Colonic mucosa (tissue), 4 donors: ENCODE measurements at regions not wholly inside any gene's neighbourhood (a gene's known extent, or its start where the extent isn't known, plus 50 kb on each side); places are given as distances from the start of the nearest gene placed in this dataset.

Source experiments
- DNase-seq: peaks from one replicate; pipeline ENCODE4 v3.0.0-alpha.2; 2020
- H3K27ac ChIP-seq: fragments of 200-600 bp; one replicate; pipeline ENCODE4 v1.8.0; 2021
- H3K27me3 ChIP-seq: fragments of 200-600 bp; one replicate; pipeline ENCODE4 v1.8.0; 2021
- H3K36me3 ChIP-seq: fragments of 200-600 bp; one replicate; pipeline ENCODE4 v1.8.0; 2021
- H3K4me1 ChIP-seq: fragments of 200-600 bp; one replicate; pipeline ENCODE4 v1.8.0; 2021; ENCODE audit warnings: mild to moderate bottlenecking
- H3K4me3 ChIP-seq: fragments of 200-600 bp; one replicate; pipeline ENCODE4 v1.8.0; 2021
- H3K9ac ChIP-seq, 2 donors: one replicate each; pipeline ENCODE4 v1.7.0; 2013; ENCODE audit warnings: control low read depth in 2 of 2, low read depth in 2 of 2, low read length in 2 of 2
- H3K9me3 ChIP-seq: fragments of 200-600 bp; one replicate; pipeline ENCODE4 v1.8.0; 2021
- intact Hi-C: fragments of 100-400 bp; cut with DNase I; formaldehyde crosslinking; loops from one replicate; pipeline ENCODE4 v1.14.1; 2022
- TF ChIP-seq, protein P1 (sequence below): fragments of 200-600 bp; IDR thresholded peaks from one replicate; pipeline ENCODE4 v1.8.0; 2022; ENCODE audit warnings: antibody characterized with exemption, mild to moderate bottlenecking
- donor health status: healthy.
- donor health status: DM: no; HTN: no; CAD: no.
- donor health status: DM: no; HTN: no; CAD: no.

- TF ChIP-seq, protein P1, sequence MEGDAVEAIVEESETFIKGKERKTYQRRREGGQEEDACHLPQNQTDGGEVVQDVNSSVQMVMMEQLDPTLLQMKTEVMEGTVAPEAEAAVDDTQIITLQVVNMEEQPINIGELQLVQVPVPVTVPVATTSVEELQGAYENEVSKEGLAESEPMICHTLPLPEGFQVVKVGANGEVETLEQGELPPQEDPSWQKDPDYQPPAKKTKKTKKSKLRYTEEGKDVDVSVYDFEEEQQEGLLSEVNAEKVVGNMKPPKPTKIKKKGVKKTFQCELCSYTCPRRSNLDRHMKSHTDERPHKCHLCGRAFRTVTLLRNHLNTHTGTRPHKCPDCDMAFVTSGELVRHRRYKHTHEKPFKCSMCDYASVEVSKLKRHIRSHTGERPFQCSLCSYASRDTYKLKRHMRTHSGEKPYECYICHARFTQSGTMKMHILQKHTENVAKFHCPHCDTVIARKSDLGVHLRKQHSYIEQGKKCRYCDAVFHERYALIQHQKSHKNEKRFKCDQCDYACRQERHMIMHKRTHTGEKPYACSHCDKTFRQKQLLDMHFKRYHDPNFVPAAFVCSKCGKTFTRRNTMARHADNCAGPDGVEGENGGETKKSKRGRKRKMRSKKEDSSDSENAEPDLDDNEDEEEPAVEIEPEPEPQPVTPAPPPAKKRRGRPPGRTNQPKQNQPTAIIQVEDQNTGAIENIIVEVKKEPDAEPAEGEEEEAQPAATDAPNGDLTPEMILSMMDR = no peak
- no peaks in the 10 kb centered on the region for H3K36me3 ChIP-seq
- H3K27ac ChIP-seq = peak overlapping the region; percentile 41
- DNase-seq = no peak
- H3K9ac ChIP-seq = no peak overlapping the region
- no peaks in the 10 kb centered on the region for H3K9me3 ChIP-seq
- H3K27me3 ChIP-seq = no peaks in the 10 kb centered on the region
- intact Hi-C loops = no loop called here
- H3K4me1 ChIP-seq = no peaks in the 10 kb centered on the region
- H3K4me3 ChIP-seq = no peak overlapping the region
Measured at GRCh38 chr1:212155219-212155618, 119.7 kb downstream of the DTL start.

- H3K27me3 ChIP-seq = no peaks in the 10 kb centered on the region
- DNase-seq = no peak
- H3K9me3 ChIP-seq = no peaks in the 10 kb centered on the region
- H3K9ac ChIP-seq = no peak overlapping the region
- H3K36me3 ChIP-seq = no peaks in the 10 kb centered on the region
- no peaks in the 10 kb centered on the region for H3K4me1 ChIP-seq
- no peak overlapping the region for H3K27ac ChIP-seq
- intact Hi-C loops = no loop called here
- TF ChIP-seq, protein P1 = no peak
- H3K4me3 ChIP-seq = no peak overlapping the region
Measured at GRCh38 chr1:212157252-212157651, 121.7 kb downstream of the DTL start.

DNA sequence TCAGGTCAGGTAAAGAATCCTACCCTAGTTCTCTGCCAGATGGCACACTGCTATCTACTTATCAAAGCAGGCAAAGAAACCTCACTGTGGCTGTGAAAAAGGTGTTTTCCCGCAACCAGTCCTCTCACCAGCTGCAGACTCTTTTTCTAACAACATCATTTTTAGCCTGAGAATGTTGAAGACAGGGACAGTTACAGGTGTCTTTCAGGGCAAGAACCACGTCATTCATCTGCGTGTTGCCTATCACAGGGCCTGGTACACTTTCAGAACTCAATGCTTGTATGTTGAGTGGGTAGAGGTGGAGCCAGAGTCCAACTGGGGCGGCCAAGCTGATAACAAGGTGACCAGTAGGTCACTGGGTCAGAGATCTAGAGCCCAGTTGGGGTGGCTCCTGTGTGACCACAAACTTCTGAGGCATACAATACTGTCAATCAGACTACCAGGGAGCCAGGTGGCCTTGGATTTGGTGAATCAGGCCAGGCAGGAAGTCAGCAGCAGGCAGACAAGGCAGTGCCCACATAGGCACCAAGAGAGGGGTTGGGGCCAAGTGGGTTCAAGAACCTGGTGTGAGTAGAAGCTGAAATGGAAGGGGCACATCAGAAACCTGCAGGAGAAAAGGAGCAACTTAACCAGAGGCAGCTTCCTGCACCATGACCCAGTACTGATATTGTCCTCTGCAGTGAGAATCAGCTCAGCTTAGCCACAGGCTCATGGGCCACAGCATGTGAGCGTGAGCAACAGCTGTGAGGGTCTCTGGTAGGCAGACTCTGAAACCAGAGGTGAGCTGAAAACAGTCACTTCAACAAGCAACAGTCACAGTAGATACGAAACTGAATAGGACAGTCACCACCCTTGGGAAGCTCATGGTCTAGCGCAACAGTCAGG lies 123.6 kb downstream of the DTL start:
- TF ChIP-seq, protein P1 = no peak
- Histone ChIP-seq H3K4me1 (no peaks in the 10 kb centered on the region), H3K27me3 (no peaks in the 10 kb centered on the region), H3K27ac (no peak overlapping the region), H3K36me3 (no peaks in the 10 kb centered on the region), H3K9ac (no peak overlapping the region), H3K9me3 (no peaks in the 10 kb centered on the region), H3K4me3 (no peak overlapping the region)
- intact Hi-C loops = no loop called here
- no peak for DNase-seq

DNA sequence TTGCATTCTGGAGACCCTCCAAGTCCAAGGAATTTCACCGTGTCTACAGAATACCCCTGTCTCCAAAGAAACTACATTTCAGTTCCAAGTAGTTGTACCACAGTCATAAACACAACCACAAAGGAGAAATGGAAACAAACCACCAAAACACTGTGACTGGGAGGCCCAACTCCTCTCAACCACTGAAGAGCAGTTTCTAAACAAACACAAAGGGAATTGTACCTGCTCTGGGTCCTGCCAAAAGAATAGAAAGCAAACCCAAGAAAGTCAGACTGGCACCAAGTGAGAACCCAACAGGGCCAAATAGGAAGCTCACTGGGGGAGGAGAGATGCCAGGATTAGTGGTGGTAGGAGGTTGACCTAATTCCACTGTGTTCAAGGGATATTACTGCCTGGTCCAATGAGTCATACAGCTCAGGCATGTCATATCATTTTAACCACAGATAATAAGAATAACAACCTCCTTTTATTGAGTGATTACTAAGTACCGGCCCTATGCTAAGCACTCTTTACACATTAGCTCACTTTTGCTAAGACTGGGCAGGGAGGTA lies 123.9 kb upstream of the PPP2R5A start:
- no peak overlapping the region for H3K9ac ChIP-seq
- no peak overlapping the region for H3K27ac ChIP-seq
- no peaks in the 10 kb centered on the region for H3K9me3 ChIP-seq
- TF ChIP-seq, protein P1 = no peak
- DNase-seq = no peak
- no peaks in the 10 kb centered on the region for H3K4me1 ChIP-seq
- H3K27me3 ChIP-seq = no peaks in the 10 kb centered on the region
- H3K36me3 ChIP-seq = no peaks in the 10 kb centered on the region
- H3K4me3 ChIP-seq = no peak overlapping the region
- intact Hi-C loops = no loop called here

GRCh38 chr1:212162635-212163034 lies 122.6 kb upstream of the PPP2R5A start:
- no peak for DNase-seq
- Histone ChIP-seq H3K4me3 (no peak overlapping the region), H3K4me1 (no peaks in the 10 kb centered on the region), H3K36me3 (no peaks in the 10 kb centered on the region), H3K27ac (no peak overlapping the region), H3K9me3 (no peaks in the 10 kb centered on the region), H3K27me3 (no peaks in the 10 kb centered on the region), H3K9ac (no peak overlapping the region)
- intact Hi-C loops = no loop called here
- TF ChIP-seq, protein P1 = no peak
